Activated CD8-positive, alpha-beta memory T cell treated with anti-CD3 and anti-CD28 coated beads for 36 hours (primary cell): ENCODE measurements at regions not wholly inside any gene's neighbourhood (a gene's known extent, or its start where the extent isn't known, plus 50 kb on each side); places are given as distances from the start of the nearest gene placed in this dataset.

Experiments
- CTCF ChIA-PET: fragments of 350-600 bp; sonication (Branson Sonifier 250); formaldehyde crosslinking; loops from one replicate; lab custom pipeline; 2021; ENCODE audit warnings: antibody characterized with exemption; lab: Charles Lee
- POLR2A ChIA-PET: fragments of 350-600 bp; sonication (Branson Sonifier 250); formaldehyde crosslinking; loops from one replicate; lab custom pipeline; 2021; ENCODE audit warnings: antibody characterized with exemption; lab: Charles Lee

- ChIA-PET CTCF (no interaction called here), POLR2A (no interaction called here)
Measured at GRCh38 chr1:221638595-221638994, 103.3 kb downstream of the DUSP10 start.

DNA sequence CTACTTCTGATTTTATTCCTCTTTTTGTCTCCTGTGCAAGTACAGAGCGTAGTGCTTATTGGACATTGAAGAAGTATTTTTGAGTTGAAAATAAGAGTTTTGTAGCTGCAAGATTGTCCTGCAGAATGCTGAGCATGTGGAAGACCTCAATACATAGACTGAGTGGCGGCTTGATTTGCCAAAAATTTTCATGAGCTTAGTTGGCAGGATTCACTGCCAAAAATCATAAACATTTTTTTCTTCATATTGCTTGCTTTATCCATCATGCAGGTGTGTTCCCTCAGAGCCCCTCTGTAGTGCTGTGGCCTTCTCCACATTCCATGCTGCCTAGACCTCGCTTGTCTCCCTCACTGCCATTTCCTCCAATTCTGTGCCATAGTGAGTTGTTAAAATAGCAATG lies 100.1 kb downstream of the DUSP10 start:
- ChIA-PET CTCF (no interaction called here), POLR2A (no interaction called here)

DNA sequence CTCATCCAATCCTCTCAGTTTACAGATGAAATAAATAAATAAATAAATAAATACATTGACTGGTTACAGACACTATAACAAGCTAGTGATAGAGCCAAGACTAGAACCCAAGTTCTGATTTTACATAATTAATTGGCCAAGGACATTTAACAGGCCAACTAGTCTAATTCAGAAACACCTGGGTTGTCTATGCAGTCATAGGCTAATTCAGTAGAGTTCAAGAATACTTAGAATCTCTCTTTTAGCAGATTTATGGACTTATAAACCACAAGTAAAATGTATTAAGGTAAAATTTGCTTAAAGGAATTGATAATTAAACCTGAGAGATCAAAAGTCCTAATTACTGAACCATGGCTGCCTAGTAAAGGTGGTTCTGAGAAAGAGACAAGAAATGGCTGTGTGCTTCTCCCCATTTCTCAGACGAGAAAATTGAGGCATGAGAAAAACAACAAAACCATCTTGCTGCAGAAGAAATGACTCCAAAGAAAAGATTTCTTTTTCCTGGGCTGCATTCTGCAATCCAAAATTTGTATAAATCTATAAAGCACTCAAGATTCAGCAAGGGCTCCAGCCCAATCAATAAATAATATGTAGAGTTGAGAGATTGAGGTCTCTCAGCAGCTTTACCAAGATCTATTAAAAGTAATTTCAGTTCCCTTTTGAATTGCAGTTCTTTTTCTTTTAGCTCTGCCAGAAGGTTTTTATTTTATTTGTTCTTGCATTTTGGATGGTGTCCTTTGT lies 98.3 kb downstream of the DUSP10 start:
- ChIA-PET POLR2A (no interaction called here), CTCF (no interaction called here)

- CTCF ChIA-PET, result no interaction called here
- POLR2A ChIA-PET, result no interaction called here
Measured at GRCh38 chr1:221644145-221644448, 97.8 kb downstream of the DUSP10 start.

DNA sequence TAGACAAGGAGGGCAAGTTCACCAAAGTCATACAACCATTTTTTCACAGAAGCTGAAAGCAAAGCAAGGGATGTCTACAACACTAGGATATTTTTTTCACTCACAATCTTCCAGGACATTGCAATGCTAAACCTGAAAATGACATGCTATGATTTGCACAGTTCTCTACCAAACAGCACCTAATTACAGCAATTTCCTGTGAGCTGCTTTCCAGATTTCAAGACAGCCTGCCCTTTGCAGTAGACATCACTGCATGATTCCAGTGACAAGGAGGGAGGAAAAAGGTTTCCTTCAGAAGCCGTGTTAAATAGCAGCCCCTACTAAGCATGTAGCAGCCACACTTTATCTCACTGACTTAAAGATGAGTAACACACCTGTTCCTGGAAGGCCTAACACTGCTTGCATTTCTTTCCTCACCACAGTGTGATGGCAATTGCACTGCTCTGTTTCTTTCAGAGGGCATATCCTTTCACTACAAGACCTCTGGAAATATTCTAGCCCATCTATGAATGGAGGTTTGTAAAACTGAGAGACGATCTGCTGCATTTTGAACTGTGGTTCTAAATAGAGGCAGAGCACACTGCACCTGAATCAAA lies 97.1 kb downstream of the DUSP10 start:
- ChIA-PET POLR2A (no interaction called here), CTCF (no interaction called here)

- POLR2A ChIA-PET, result no interaction called here
- CTCF ChIA-PET, result no interaction called here
Measured at GRCh38 chr1:221648201-221648600, 93.7 kb downstream of the DUSP10 start.
